GM12864 (cell line): ENCODE measurements at regions not wholly inside any gene's neighbourhood (a gene's known extent, or its start where the extent isn't known, plus 50 kb on each side); places are given as distances from the start of the nearest gene placed in this dataset.

Source experiments
- DNase-seq: peaks from one replicate; pipeline ENCODE4 v3.0.0-alpha.2; 2011; ENCODE audit warnings: low read depth
- H3K4me3 ChIP-seq: 2 replicates; pipeline ENCODE4 v1.5.1; 2011; ENCODE audit warnings: mild to moderate bottlenecking, low read depth, low read length, control low read depth
- CTCF ChIP-seq: IDR thresholded peaks from 2 replicates; pipeline ENCODE4 v1.5.1; 2011; ENCODE audit warnings: low read depth, mild to moderate bottlenecking, moderate library complexity, low read length, control low read depth, inconsistent platforms; ENCODE audit errors: missing control alignments

- no peak for TF ChIP-seq CTCF
- no peak overlapping the region for H3K4me3 ChIP-seq
- DNase-seq: no peak
Observed at GRCh38 chr13:30030141-30030750, 179.8 kb upstream of the UBL3 start.

GRCh38 chr13:30027569-30028455 is 177.4 kb upstream of the UBL3 start:
- no peak for TF ChIP-seq CTCF
- H3K4me3 ChIP-seq: no peak overlapping the region
- no peak for DNase-seq

GRCh38 chr13:30026909-30027308 is 176.5 kb upstream of the UBL3 start:
- DNase-seq: no peak
- no peak overlapping the region for H3K4me3 ChIP-seq
- TF ChIP-seq CTCF: no peak

- H3K4me3 ChIP-seq: no peak overlapping the region
- no peak for TF ChIP-seq CTCF
- DNase-seq: no peak
Observed at GRCh38 chr13:30026093-30026492, 175.7 kb upstream of the UBL3 start.

GRCh38 chr13:30025351-30025750 is 174.9 kb upstream of the UBL3 start:
- no peak for TF ChIP-seq CTCF
- no peak overlapping the region for H3K4me3 ChIP-seq
- DNase-seq: no peak

GRCh38 chr13:30024125-30024865 is 173.9 kb upstream of the UBL3 start:
- TF ChIP-seq CTCF: no peak
- no peak for DNase-seq
- H3K4me3 ChIP-seq: no peak overlapping the region
